H1 (cell line): ENCODE measurements at regions not wholly inside any gene's neighbourhood (a gene's known extent, or its start where the extent isn't known, plus 50 kb on each side); places are given as distances from the start of the nearest gene placed in this dataset.

Experiments
- CTCF ChIA-PET: fragments of 300-600 bp; sonication (Branson Sonifier 250); formaldehyde crosslinking; loops from one replicate; lab custom pipeline; 2021; ENCODE audit not compliant: partially characterized antibody; lab: Charles Lee
- POLR2A ChIA-PET: fragments of 300-600 bp; sonication (Branson Sonifier 250); formaldehyde crosslinking; loops from one replicate; lab custom pipeline; 2021; ENCODE audit warnings: inconsistent platforms; ENCODE audit not compliant: partially characterized antibody; lab: Charles Lee
- DNase-seq, 2 experiments: peaks; one replicate each; pipeline versions ENCODE4 v3.0.0 to v3.0.0-alpha.2; 2010 to 2022; ENCODE audit warnings: low spot score in 2 of 2, low read depth in 1 of 2, mixed read lengths in 1 of 2
- FAIRE-seq: peaks from 2 replicates; lab custom pipeline; 2011; peaks lifted over from hg19 to GRCh38; lab: Jason Lieb, UNC
- H2AFZ ChIP-seq: 2 replicates; pipeline ENCODE4 v1.8.1; 2012; ENCODE audit warnings: low read length, inconsistent platforms
- H2AK5ac ChIP-seq: 2 replicates; pipeline ENCODE4 v1.6.1; 2013; ENCODE audit warnings: low read depth, low read length
- H2BK120ac ChIP-seq: replicated peaks from 2 replicates; pipeline ENCODE3; 2013; ENCODE audit warnings: low read depth, low read length, inconsistent platforms
- H2BK12ac ChIP-seq: 2 replicates; pipeline ENCODE4 v1.6.1; 2013; ENCODE audit warnings: low read depth, low read length
- H2BK15ac ChIP-seq: 2 replicates; pipeline ENCODE4 v1.6.1; 2013; ENCODE audit warnings: low read length
- H2BK20ac ChIP-seq: 2 replicates; pipeline ENCODE4 v1.6.1; 2013; ENCODE audit warnings: low read length
- H2BK5ac ChIP-seq: 2 replicates; pipeline ENCODE4 v1.6.1; 2013; ENCODE audit warnings: low read depth, low read length
- H3K14ac ChIP-seq: 2 replicates; pipeline ENCODE4 v1.6.1; 2013; ENCODE audit warnings: inconsistent platforms; ENCODE audit not compliant: insufficient read length
- H3K18ac ChIP-seq: 2 replicates; pipeline ENCODE4 v1.6.1; 2013; ENCODE audit warnings: low read length; ENCODE audit errors: extremely low read depth
- H3K23ac ChIP-seq: 2 replicates; pipeline ENCODE4 v1.6.1; 2013; ENCODE audit warnings: inconsistent platforms; ENCODE audit not compliant: insufficient read length
- H3K23me2 ChIP-seq: 2 replicates; pipeline ENCODE4 v1.6.1; 2013; ENCODE audit warnings: low read depth, low read length
- H3K27ac ChIP-seq: 2 replicates; pipeline ENCODE4 v1.6.1; 2011; ENCODE audit warnings: low read depth, low read length, inconsistent platforms
- H3K27me3 ChIP-seq, 4 experiments: replicated peaks in 1 of 4; 1 replicate in 1 of 4; 2 replicates in 3 of 4; pipeline versions ENCODE4 v1.6.1 to v1.8.1; 2011 to 2013; ENCODE audit warnings: low read length in 3 of 4, mild to moderate bottlenecking in 3 of 4, inconsistent platforms in 2 of 4, mixed read lengths in 2 of 4, moderate library complexity in 1 of 4; ENCODE audit not compliant: control insufficient read depth in 3 of 4, insufficient read depth in 3 of 4; ENCODE audit errors: extremely low read depth in 1 of 4
- H3K36me3 ChIP-seq, 4 experiments: 2 replicates each; pipeline versions ENCODE4 v1.6.1 to v1.8.1; 2011 to 2013; ENCODE audit warnings: mild to moderate bottlenecking in 4 of 4, low read length in 3 of 4, moderate library complexity in 2 of 4, control low read depth in 1 of 4, inconsistent platforms in 1 of 4; ENCODE audit not compliant: insufficient read depth in 4 of 4, control insufficient read depth in 2 of 4
- H3K4ac ChIP-seq: replicated peaks from 2 replicates; pipeline ENCODE3; 2013; ENCODE audit warnings: low read length, low read depth, mixed read lengths, inconsistent platforms; ENCODE audit not compliant: insufficient read length
- H3K4me1 ChIP-seq, 4 experiments: replicated peaks in 1 of 4; 1 replicate in 1 of 4; 2 replicates in 3 of 4; pipeline versions ENCODE4 v1.6.1 to v1.8.1; 2011 to 2013; ENCODE audit warnings: low read length in 3 of 4, inconsistent platforms in 2 of 4, mixed read lengths in 1 of 4; ENCODE audit not compliant: insufficient read depth in 4 of 4, control insufficient read depth in 3 of 4
- H3K4me2 ChIP-seq, 2 experiments: 2 replicates each; pipeline versions ENCODE4 v1.6.1 to v1.8.1; 2011 to 2013; ENCODE audit warnings: low read depth in 2 of 2, low read length in 2 of 2, control low read depth in 1 of 2, inconsistent platforms in 1 of 2, mild to moderate bottlenecking in 1 of 2; ENCODE audit not compliant: insufficient read depth in 1 of 2
- H3K4me3 ChIP-seq, 4 experiments: fragments of 200-600, 300-600 bp in 1 of 4; sonication (generic), shearing (Covaris generic), sonication (Bioruptor Twin) in 1 of 4; 2 replicates each; pipeline versions ENCODE4 v1.5.1 to v1.8.1; 2011 to 2016; ENCODE audit warnings: low read length in 4 of 4, low read depth in 3 of 4, control low read depth in 2 of 4, inconsistent platforms in 2 of 4, mild to moderate bottlenecking in 2 of 4, mixed read lengths in 1 of 4, moderate library complexity in 1 of 4; ENCODE audit not compliant: insufficient read depth in 2 of 4; ENCODE audit errors: extremely low read depth in 1 of 4
- H3K56ac ChIP-seq: replicated peaks from 2 replicates; pipeline ENCODE3; 2013; ENCODE audit warnings: low read depth, mild to moderate bottlenecking, mixed read lengths, low read length, inconsistent platforms; ENCODE audit not compliant: insufficient read length
- H3K79me1 ChIP-seq: 2 replicates; pipeline ENCODE4 v1.6.1; 2013; ENCODE audit warnings: low read depth, low read length, control low read depth
- H3K79me2 ChIP-seq, 2 experiments: 2 replicates each; pipeline versions ENCODE4 v1.6.1 to v1.8.1; 2012 to 2013; ENCODE audit warnings: low read length in 2 of 2, mild to moderate bottlenecking in 2 of 2, inconsistent platforms in 1 of 2; ENCODE audit not compliant: insufficient read depth in 2 of 2, control insufficient read depth in 1 of 2
- H3K9ac ChIP-seq, 4 experiments: replicated peaks in 1 of 4; 1 replicate in 1 of 4; 2 replicates in 3 of 4; pipeline versions ENCODE4 v1.6.1 to v1.8.1; 2011 to 2013; ENCODE audit warnings: low read depth in 3 of 4, low read length in 3 of 4, control low read depth in 2 of 4, mild to moderate bottlenecking in 2 of 4, moderate library complexity in 2 of 4, inconsistent platforms in 1 of 4; ENCODE audit errors: extremely low read depth in 1 of 4
- H3K9me3 ChIP-seq, 2 experiments: 2 replicates each; pipeline versions ENCODE4 v1.6.1 to v1.8.1; 2012 to 2013; ENCODE audit warnings: mild to moderate bottlenecking in 2 of 2, moderate library complexity in 2 of 2, control low read depth in 1 of 2, inconsistent platforms in 1 of 2, low read depth in 1 of 2, low read length in 1 of 2, mixed read lengths in 1 of 2; ENCODE audit not compliant: insufficient read depth in 2 of 2
- H4K20me1 ChIP-seq, 2 experiments: replicated peaks in 1 of 2; 2 replicates each; pipeline versions ENCODE3 to v1.8.1; 2011 to 2013; ENCODE audit warnings: inconsistent platforms in 2 of 2, low read length in 2 of 2, mild to moderate bottlenecking in 1 of 2; ENCODE audit not compliant: insufficient read depth in 2 of 2, control insufficient read depth in 1 of 2
- H4K5ac ChIP-seq: 2 replicates; pipeline ENCODE4 v1.6.1; 2013; ENCODE audit warnings: low read length, low read depth, mixed read lengths, inconsistent platforms; ENCODE audit not compliant: insufficient read length
- H4K8ac ChIP-seq: 2 replicates; pipeline ENCODE4 v1.8.0; 2013; ENCODE audit warnings: mild to moderate bottlenecking, moderate library complexity, low read length, inconsistent platforms; ENCODE audit not compliant: insufficient read depth; ENCODE audit errors: extremely low read depth
- H4K91ac ChIP-seq: replicated peaks from 2 replicates; pipeline ENCODE3; 2013; ENCODE audit warnings: low read length, mixed read lengths, inconsistent platforms; ENCODE audit not compliant: insufficient read length
- KDM1A ChIP-seq: fragments of 200-600, 300-600 bp; sonication (generic); IDR thresholded peaks from 2 replicates; pipeline ENCODE4 v1.7.1; 2016; ENCODE audit warnings: mild to moderate bottlenecking, low read length, borderline replicate concordance
- SAP30 ChIP-seq: fragments of 300-600 bp; sonication (generic); IDR thresholded peaks from 2 replicates; pipeline ENCODE4 v1.7.1; 2012; ENCODE audit warnings: low read length, moderate library complexity, mild to moderate bottlenecking, inconsistent platforms; ENCODE audit not compliant: insufficient read depth, insufficient replicate concordance
- WGBS, 2 experiments: shearing (Covaris generic) in 1 of 2; methylation state at CpG; one replicate each; pipeline versions ENCODE4 v1.1.6 to v1.1.7; 2013 to 2015; ENCODE audit warnings: low lambda C conversion rate in 2 of 2, mixed read lengths in 2 of 2, inconsistent platforms in 1 of 2, low coverage in 1 of 2, missing lambda C conversion rate in 1 of 2; ENCODE audit not compliant: insufficient replicate concordance in 2 of 2, insufficient coverage in 1 of 2, insufficient read length in 1 of 2; ENCODE audit errors: extremely low coverage in 1 of 2, missing lambda C conversion rate in 1 of 2; 5-methylcytosine and 5-hydroxymethylcytosine counted together
- TF ChIP-seq, protein P1 (sequence below): IDR thresholded peaks from 2 replicates; pipeline ENCODE4 v1.6.1; 2012; ENCODE audit warnings: inconsistent platforms

DNA sequence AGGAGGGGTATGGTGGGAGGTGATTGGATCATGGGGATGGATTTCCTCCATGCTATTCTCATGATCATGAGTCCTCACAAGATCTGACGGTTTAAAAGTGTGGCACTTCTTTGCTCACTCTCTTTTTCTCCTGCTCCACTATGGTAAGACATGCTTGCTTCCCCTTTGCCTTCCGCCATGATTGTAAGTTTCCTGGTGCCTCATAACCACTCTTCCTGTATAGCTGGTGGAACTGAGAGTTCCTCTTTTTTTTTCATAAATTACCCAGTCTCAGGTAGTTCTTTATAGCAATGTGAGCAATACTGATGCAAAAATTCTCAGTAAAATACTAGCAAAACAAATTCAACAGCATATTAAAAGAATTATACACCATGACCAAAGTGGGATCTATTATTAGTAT, 728.5 kb upstream of the SLC8A1 start:
- Histone ChIP-seq H2BK12ac (no peak overlapping the region), H3K18ac (no peak overlapping the region), H3K9ac (no peak overlapping the region), H3K4me3 (no peak overlapping the region), H4K5ac (no peak overlapping the region), H3K27ac (no peak overlapping the region), H3K36me3 (no peaks in the 10 kb centered on the region), H3K4me1 (no peaks in the 10 kb centered on the region), H3K14ac (no peak overlapping the region), H3K4ac (no peak overlapping the region), H2AFZ (no peak overlapping the region), H4K20me1 (no peaks in the 10 kb centered on the region), H3K79me1 (no peaks in the 10 kb centered on the region), H3K9me3 (no peaks in the 10 kb centered on the region), H2AK5ac (no peak overlapping the region), H4K91ac (no peak overlapping the region), H4K8ac (no peak overlapping the region), H2BK20ac (no peak overlapping the region), H3K27me3 (no peaks in the 10 kb centered on the region), H3K23me2 (no peaks in the 10 kb centered on the region), H3K4me2 (no peak overlapping the region), H2BK15ac (no peak overlapping the region), H2BK5ac (no peak overlapping the region), H3K79me2 (no peaks in the 10 kb centered on the region), H3K56ac (no peak overlapping the region), H2BK120ac (no peak overlapping the region), H3K23ac (no peak overlapping the region)
- POLR2A ChIA-PET: interaction anchor here (0.7 kb wide), 1 partner anchor 10 kb away, joined by 3 read pairs; no protein-coding TSS in a partner anchor
- WGBS, 2 experiments: 66% methylated on average over 2 of the region's 2 CpGs; no CpG with 5 or more reads in 1 of the 2 experiments
- CTCF ChIA-PET: interaction anchor here (1.0 to 1.3 kb wide), 2 partner anchors 10 to 11 kb away, joined by 3 to 4 read pairs; no protein-coding TSS in a partner anchor
- TF ChIP-seq KDM1A (no peak), SAP30 (no peak)
- TF ChIP-seq, protein P1, sequence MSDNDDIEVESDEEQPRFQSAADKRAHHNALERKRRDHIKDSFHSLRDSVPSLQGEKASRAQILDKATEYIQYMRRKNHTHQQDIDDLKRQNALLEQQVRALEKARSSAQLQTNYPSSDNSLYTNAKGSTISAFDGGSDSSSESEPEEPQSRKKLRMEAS: no peak
- FAIRE-seq (no peak), DNase-seq (no peak)
